ENCODE measurements at regions not wholly inside any gene's neighbourhood (a gene's known extent, or its start where the extent isn't known, plus 50 kb on each side); places are given as distances from the start of the nearest gene placed in this dataset.

DNA sequence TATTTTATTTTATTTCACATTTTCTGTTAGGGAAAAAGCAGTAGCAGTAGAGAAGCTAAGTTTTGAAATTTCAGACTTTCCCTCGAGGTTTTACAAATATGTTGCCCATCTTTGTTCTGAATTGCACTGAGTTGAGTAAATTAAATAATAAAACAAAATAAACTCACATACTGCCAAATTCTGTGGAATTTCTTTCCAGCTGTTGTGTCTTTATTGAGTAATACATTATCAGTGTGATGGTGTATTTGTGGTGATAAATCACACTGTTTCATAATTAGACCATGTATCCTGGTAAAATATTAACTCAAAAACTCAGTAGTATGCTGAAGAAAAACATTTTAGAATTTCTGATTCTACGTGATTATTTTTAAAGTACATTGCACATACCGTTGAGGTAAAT is 592.1 kb downstream of the SI start:
- TF ChIP-seq, protein P1, sequence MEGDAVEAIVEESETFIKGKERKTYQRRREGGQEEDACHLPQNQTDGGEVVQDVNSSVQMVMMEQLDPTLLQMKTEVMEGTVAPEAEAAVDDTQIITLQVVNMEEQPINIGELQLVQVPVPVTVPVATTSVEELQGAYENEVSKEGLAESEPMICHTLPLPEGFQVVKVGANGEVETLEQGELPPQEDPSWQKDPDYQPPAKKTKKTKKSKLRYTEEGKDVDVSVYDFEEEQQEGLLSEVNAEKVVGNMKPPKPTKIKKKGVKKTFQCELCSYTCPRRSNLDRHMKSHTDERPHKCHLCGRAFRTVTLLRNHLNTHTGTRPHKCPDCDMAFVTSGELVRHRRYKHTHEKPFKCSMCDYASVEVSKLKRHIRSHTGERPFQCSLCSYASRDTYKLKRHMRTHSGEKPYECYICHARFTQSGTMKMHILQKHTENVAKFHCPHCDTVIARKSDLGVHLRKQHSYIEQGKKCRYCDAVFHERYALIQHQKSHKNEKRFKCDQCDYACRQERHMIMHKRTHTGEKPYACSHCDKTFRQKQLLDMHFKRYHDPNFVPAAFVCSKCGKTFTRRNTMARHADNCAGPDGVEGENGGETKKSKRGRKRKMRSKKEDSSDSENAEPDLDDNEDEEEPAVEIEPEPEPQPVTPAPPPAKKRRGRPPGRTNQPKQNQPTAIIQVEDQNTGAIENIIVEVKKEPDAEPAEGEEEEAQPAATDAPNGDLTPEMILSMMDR (IDR thresholded peaks at IDR 0.05; ENCODE audit: low read depth, low read length, poor library complexity, severe bottlenecking): no peak
- no peak for TF ChIP-seq EZH2phosphoT487 (IDR thresholded peaks at IDR 0.05; ENCODE audit: borderline replicate concordance, low read length)

Data from DOHH2 (cell line).